Activated CD8-positive, alpha-beta memory T cell treated with anti-CD3 and anti-CD28 coated beads, Interleukin-2, amount 50 U/mL, for 1 hour (primary cell): ENCODE measurements at regions not wholly inside any gene's neighbourhood (a gene's known extent, or its start where the extent isn't known, plus 50 kb on each side); places are given as distances from the start of the nearest gene placed in this dataset.

ENCODE experiments used
- DNase-seq: peaks from one replicate; pipeline ENCODE4 v3.0.0-alpha.2; 2020; ENCODE audit errors: extremely low read depth

DNA sequence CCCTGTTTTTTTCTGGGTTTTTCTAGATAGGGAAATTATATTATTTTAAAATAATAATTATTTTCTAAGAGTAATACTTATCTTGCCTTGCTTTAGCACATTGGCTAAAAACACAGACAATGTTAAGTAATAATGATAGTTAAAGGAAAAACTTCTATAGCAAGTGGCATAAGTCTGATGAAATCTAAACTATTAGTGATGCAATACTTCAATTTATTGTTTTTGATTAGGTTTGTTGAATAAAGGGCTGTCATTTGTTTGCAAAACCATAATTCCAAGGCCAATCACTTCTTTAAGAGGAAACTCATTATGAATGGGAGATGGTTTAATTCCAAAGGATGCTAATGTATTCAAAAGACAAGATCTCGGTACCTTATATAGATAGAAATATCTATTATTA lies 293.8 kb upstream of the FBXL7 start:
- no peak for DNase-seq

DNA sequence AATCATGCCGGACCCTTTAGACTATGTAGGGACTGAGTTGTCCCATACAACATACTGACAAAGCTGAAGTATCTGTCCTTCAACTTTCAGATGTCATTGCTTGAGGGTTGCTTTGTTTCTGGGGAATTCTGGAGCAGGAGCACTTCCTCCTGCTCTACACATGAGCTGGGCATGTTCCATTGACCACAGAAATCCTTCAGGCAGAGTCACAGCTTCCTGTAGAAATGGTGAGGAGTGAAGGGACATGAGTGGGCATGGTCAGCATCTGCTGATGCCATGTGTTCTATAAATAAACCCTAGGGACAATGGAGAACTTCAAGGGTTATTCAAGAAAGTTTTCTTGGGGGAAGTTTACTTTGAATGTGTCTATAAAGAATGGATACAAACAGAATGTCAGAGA lies 296.6 kb upstream of the FBXL7 start:
- DNase-seq: no peak

DNA sequence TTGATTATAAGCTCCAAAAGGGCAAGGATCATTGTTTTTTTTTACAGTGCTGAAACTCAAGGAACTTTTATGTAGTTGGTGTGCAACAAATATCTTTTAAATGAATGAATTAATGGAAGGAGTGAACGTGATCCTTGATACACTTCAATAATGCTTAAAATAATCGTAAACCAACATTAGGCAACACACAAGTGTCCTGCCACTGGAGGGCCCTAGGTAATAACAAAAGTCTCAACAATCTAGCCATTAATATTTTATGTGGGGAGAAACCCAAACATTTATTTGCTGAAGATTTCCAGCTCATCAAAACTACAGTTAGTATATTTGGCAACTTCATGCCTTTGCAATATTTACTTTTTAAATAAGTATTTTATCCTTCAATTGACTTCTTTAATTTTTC lies 309.0 kb upstream of the FBXL7 start:
- no peak for DNase-seq

DNA sequence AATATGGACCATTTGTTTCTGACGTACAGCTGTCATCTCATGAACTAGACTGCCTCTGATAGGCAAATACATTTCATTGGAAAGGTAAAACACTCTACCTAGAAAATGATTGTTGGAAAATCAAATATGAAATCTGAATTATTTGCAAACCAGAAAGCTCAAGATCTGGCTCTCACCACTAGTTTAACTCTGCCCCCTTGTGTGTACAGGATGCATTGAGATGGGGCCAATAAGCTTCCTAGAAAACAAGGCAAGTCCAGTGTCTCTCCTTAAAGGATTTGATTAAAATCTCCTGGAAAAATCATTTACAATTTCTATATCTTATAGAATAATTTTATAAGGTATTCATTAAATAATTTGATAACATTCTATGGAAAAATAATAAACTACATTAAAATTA lies 311.9 kb upstream of the ANKH start:
- no peak for DNase-seq

DNA sequence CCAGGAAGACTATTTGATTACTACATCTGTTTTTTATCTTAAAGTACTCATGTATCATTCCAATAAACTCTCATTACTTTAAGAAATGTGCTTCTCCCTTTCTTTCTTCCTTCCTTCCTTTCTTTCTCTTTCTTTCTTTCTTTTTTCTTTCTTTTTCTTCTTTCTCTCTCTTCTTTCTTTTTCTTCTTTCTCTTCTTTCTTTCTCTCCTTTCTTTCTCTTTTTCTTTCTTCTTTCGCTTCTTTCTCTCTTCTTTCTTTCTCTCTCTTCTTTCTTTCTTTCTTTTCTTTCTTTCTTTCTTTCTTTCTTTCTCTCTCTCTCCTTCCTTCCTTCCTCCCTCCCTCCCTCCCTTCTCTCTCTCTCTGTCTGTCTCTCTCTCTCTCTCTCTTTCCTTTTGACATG lies 298.6 kb upstream of the ANKH start:
- DNase-seq: no peak

DNA sequence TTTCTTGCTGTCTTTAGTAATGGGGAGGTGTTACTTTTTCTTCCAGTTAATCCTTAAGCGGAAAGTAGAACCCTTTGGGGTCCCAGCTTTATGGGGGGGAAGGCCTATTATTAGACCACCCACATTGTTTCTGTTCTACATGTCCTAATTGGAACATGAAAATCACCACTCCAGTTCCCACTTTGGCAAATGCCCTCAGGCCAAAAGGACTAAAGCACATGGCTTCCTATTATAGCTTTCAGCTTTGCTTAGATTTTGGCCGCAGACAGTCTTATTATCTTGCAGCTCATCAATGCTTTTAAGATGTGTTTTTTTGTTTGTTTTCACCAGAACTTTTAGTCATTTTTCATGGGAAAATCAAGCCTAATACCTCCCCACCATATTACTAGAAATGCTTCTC lies 296.8 kb upstream of the ANKH start:
- no peak for DNase-seq

DNA sequence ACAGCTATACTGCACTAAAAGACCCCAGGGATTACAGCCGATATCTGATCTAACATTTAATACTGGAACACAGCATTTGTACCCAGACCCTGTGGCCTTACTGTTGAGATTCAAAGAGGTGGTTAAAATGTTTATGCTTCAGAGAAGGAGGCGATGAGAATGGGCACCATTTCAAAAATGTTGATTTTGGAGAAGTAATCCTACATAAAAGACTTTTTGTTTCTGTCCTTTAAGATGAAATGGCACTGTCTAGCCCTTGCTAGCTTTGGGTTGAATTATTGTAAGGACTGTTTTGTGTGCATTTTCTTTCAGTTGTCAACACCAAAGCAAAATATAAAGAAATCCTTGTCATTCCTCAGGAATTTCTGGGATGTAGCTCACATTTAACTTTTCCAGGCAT lies 288.5 kb upstream of the ANKH start:
- no peak for DNase-seq

DNA sequence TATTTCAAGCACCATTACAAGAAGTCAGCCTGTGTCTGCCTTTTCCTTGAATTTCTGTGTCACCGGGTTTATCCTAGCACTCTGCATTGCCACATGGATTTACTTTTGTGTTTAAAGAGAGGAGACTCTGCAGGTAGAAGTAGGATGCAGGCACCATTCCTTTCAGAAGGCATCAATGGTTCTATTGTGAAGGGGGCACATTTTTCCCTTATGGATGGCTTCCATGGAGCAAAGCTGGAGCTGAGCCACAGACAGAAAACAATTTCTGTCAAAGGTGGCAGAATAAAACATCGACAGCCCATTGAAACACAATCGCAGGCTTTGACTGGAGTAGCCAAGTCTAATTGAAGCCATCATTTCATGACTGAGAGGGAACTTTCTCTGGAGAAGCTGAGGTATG lies 288.0 kb upstream of the ANKH start:
- no peak for DNase-seq

DNA sequence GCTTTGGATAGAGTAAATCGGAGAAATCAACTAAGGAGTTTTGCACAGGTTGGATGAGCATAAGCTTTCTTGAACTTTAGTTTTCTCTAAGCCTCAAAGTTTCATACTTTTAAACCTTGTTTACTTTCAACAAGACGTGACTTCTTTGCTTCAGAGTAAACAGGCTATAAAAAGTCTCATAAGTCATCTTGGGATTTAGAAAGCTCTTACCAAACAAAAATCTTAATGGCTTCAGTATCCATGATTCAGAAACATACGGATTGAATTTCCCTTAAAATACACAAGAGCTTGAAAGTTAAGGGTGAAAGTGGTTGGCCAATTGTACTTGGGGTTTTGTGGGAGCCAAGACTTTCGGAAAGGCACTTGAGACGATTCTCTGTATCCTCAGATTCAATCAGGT lies 270.9 kb upstream of the ANKH start:
- no peak for DNase-seq

DNA sequence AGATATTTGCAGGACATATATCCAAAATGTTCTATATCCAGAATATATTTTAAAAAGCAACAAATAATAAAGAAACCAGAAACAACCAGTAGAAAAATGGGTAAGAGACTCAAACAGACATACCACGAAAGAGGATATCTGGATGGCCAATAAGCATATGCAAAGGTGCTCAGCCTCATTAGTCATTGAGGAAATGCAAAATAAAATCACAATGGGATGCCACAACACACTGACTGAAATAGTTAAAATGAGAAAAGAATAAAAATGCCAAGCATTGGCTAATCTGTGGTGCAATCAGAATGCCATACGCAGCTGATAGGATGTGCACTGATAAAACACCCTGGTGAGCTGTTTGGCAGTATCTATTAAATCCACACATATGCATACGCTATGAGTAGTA lies 265.8 kb upstream of the ANKH start:
- DNase-seq: no peak

DNA sequence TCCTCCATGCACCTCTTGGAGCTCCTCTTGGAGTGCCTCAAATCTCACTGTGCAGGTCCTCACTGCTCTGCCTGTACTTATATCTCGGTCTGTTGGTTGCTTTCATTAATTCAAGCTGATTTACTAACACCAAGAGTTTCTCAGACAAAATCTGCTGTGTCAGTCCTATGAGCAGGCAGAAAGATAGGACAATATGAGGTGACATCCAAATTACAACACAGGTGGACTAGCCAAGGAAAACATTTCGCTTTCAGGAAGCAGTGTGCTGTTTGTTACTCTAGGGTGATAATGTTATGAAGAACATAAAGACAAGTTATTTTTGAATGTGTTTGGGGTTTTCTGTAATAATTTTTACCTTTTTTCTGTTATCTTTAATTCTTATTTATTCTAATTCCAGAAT lies 264.1 kb upstream of the ANKH start:
- DNase-seq: no peak

DNA sequence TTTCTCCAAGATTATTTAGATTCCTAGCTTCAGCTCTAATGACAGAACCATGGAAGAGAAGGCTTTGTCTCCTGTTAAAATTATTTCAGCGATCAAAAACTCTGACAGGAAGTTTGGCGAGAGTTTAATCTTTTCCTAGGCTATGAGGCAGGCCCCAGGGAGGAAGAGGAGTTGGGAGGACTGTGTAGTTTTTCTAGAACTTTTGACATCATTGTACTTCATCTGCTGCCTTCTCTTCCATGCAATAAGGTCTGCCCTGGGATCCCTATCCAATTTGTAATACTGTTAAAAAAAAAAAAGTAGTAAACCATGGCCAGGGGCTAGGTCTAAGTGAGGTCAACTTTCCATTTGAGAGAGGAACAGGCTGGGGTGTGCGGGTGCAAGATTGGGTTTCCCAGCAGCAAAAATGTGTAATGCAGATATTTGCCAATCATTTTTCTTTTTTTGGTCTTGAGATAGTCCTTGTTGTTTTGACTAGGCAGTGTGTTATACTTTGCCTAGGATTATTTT lies 261.9 kb upstream of the ANKH start:
- DNase-seq: no peak

DNA sequence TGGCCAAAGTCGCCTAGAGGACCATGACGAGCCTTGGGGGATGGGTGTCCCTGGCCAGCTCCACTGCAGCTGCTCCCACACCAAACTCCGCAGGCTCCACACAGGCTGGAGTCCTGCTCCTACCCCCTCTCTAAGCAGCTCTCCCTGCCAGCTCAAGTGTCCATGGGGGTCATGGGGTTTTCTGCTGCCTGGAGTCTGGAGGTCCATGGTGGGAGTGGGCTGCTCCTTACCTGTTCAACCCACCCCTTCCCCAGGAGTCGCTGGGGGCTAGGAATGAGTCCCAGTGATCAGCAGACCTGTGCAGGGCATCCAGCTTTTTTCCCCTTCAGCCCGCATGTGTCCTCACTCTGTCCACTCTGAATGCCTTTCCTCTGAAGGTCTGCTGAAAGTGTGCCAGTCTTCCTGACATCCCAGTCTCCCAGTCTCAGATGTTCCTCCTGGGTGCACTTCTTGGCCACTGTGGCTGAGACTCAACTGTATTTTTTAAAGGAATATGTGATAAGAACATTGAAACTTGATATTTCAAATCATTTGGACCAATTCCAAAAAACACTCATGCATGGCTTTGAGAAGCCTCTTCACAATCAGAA lies 261.3 kb upstream of the ANKH start:
- no peak for DNase-seq

DNA sequence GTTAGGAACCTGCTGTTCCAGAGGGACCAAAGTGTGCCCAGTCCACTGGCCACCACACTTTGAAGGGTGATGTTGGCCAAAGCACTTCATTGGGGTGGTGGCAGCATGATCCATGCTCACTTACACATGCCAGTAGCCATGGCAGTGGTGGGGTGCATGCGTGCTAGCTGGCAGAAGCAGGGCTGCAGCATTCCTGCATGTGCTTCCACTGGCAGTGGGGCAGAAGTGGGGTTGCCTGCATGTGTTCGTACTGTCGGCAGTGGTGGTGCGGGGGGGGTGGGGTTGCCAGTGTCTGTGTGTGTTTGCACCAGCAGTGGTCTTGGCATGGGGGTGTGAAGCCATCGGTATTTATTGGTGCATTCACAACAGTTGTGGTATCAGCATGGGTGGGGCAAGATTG lies 260.3 kb upstream of the ANKH start:
- DNase-seq: no peak

DNA sequence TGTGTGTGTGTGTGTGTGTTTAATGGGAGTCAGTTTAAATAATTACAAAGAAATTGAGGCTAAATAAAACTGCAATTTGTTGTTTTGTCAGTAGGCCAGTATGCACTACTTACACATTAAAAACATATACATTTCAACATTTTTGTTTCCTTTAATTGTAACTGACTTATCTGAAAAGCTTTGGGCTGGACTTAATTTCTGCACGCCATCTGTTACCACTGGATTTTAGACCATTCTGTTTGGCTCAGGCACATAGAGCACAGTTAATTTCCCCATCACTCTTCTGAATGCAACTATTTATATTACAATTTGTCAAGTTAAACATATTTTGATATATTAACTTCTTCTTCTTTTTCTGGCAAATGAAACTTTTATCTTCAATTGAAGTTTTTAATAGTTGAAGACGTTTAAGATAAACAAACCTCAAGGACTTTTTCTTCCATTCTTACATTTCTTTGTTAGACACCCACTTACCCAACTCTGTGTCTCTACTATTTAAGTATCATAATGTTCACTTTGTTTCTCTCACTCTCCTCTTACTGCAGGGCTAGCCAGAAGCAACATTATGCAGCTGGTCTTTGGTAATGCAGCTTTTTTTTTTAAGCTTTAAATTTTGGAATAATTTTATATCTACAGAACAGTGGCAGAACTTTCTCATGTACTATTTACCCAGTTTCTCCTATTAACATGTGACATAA lies 253.4 kb upstream of the ANKH start:
- DNase-seq: no peak

DNA sequence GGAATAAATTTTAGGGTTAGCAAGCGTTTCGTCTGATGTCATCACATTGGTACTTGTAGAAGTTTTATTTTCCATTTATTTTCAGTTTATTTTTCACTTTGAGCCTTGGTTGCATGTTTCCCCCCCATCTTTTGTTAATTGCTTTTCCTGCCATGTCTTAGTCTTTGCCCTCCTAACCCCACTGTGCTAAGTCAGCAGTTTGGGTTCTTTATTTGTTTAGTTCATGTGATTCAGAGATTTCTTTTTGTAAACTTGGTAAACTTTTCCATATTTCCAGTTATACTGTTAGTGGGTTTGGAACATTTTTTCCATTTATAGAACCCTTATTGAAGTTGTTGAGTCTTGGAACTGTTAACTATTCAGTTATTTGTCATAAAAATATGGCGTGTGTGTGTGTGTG lies 252.9 kb upstream of the ANKH start:
- DNase-seq: no peak

DNA sequence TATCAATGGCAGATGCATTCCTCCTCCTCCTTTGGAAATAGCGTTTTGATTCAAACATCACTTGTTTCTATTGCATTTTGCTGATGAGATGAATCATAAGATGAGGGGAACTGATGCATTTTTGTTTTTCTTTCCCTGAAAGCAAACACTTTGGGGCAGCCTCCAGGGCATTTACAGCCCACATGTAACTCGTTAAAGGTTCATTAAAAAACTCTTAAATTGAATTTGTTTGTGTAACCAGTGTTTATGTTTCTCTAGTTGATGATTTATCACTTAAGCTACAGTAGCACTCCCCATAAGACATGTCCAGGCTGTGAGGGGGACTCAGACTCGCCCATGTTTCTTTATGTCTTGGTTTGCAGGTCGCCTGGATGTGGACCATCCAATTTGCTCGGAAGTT lies 246.1 kb upstream of the ANKH start:
- no peak for DNase-seq

DNA sequence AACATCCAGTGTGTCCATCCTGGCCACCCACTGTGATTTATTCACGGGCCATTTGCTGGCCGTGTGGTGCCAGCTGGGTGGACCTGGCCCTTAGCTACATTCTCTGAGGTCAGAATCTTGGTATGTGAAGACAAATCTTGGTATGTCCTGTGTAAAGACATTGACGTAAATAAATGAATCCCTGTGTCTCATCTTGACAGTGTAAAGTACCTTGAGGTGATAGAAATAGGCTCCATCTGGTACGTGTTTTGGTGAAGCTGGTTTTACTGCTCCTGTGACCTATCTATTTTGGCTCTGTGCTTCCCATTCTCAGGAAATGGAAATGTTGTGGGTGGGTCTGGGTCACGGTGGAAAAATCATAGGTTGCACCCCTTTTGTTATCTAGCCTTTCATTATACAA lies 245.4 kb upstream of the ANKH start:
- no peak for DNase-seq

DNA sequence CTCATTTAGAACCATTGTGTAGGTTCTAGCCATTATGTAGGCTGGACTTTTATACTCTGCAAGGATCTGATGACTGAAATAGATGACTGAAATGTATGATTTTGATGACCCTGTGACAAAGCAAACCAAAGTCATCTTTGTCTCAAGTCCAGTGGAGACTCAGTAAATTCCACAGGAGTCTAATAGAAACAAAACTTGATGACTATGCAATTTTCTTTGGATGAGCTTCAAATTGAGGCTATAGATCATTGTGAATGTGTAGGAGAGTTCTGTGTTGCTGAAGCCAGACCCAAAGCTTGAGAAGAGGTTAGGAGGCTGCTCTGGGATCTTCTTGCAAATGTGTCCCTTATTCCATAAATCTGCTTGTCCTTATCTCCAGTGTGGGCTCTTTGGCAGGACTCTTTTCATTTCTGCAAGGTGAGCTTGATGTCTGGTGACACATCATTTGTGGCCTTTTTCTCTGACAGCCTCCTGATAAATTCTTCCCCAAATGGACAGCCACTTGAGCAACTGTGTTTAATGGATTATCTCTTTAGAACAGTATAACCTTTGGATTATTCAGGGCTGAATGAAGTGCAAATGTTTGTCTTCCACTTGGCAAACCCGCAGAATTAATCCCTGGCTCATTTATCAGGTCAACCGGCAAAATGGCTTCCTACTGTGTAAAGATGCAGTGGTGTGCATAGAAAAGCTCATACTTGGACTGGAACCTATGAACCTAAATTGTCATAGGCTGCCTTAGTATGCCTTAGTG lies 235.1 kb upstream of the ANKH start:
- DNase-seq: no peak

DNA sequence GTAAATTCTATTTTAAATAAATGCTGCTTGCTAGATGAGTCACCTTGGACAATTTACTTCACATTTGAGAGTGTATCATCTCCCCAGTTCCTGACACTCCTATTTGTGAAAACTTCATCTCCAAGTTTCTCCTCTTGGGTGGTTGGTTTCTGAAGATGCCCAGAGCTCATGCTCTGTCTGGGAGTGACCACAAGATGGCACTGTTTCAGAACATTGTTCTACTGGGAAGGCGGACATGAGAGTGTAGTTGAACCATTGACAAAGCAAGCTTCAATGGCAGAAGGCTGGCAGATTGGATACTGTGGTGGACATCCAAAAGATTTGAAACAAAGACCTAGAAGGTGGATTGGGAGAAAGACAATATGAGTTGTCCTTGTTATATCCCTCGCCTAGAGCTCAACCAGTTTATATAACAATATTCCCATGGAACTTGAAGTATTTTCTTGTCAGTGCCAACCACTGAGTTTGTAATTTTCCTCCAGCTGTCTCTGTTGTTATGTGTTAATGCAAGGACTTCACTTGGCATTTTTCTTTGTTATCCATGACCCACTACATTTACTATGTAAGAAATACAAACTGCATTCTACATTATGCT lies 234.3 kb upstream of the ANKH start:
- DNase-seq: no peak

DNA sequence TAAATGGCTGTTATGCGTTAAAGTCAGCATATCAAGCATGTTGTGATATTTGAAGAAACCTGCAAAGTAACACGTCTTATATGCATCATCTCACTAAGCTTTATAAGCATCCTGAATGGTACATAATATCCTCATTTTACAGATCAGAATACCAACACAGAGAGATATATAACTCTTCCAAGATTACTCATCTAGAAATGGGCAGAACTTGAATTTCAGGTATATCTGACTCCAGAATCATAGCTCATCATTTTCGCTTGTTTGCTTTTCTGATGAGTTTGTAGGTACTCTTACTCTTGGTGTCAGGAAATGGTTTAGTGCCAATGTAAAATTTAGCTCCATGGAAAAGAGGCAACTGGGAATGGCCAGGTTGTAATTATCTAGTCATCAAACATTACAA lies 232.3 kb upstream of the ANKH start:
- no peak for DNase-seq

DNA sequence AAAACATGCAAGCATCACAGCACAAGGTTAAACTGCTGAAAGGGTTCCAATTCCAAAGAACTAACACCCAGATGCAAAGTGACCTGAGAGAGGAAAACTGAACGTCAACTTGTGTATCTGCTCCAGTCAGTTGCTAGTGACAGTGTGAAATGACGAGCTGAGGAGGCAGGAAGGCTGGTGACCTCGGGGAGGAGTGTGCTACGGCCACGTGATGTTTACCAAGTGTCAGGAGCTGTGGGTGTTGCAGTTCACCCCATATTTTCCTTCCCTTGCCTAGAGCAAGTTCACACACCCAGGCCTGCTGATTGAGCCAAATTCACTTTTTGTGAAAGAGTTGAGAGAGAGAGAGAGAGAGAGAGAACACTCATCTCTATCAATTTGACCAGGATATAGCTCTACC lies 231.6 kb upstream of the ANKH start:
- no peak for DNase-seq

DNA sequence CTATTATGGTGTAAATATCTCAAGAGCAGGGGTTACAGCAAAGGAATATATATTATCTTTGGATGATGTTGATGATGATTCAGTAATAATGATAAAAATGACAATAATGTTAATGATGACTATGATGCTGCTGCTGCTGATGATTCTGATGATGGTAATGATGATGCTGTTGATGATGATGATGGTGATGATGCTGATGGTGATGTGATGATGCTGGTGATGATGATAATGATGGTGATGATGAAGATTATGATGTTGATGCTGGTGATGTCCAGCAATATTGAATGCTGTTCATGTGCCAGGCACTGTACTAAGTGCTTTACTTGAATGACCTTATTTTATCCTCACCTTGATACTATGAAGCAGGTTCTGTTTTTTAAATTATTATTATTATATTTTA lies 226.0 kb upstream of the ANKH start:
- no peak for DNase-seq
